K562 (cell line): ENCODE measurements at regions not wholly inside any gene's neighbourhood (a gene's known extent, or its start where the extent isn't known, plus 50 kb on each side); places are given as distances from the start of the nearest gene placed in this dataset.

Experiments
- ATAC-seq: fragments of 200-7000 bp; cut with Tn5 transposase; 3 replicates; pipeline ENCODE4 v1.9.1; 2020; ENCODE audit warnings: moderate library complexity
- BruUV-seq: library from RNA; stranded (reverse); fragments of 400-500 nt; replicated peaks from 2 replicates; lab custom pipeline; 2021; lab: Mats Ljungman, UMichigan
- CTCF ChIA-PET: fragments of 300-600 bp; formaldehyde crosslinking; extraction: SDS; loops from one replicate; lab custom pipeline; 2021; ENCODE audit warnings: low intra/inter-chr PET ratio; lab: Yijun Ruan, JAX
- POLR2A ChIA-PET: fragments of 300-600, 350-650 bp; sonication (Branson Sonifier 250); formaldehyde crosslinking; extraction: SDS; loops from one replicate; lab custom pipeline; 2021; ENCODE audit warnings: antibody characterized with exemption, inconsistent platforms; lab: Yijun Ruan, JAX
- DNase-seq, 4 experiments: peaks; one replicate each; pipeline versions ENCODE4 v3.0.0 to v3.0.0-alpha.2; 2011 to 2018; ENCODE audit warnings: low spot score in 3 of 4, mixed read lengths in 3 of 4; ENCODE audit errors: extremely low read depth in 1 of 4
- FAIRE-seq: peaks from 2 replicates; lab custom pipeline; 2011; peaks lifted over from hg19 to GRCh38; lab: Jason Lieb, UNC
- H2AFZ ChIP-seq: 2 replicates; pipeline ENCODE4 v1.6.0; 2011; ENCODE audit warnings: low read depth, low read length, control low read depth, inconsistent platforms
- H3K27ac ChIP-seq: fragments of 200-600 bp; 3 replicates; pipeline ENCODE4 v1.8.0; 2011; ENCODE audit warnings: low read depth, mild to moderate bottlenecking, control low read depth, inconsistent platforms, low read length, moderate library complexity, mixed read lengths; ENCODE audit errors: extremely low read depth
- H3K27me3 ChIP-seq, 2 experiments: fragments of 300-600 bp in 1 of 2; 2 replicates in 1 of 2; 3 replicates in 1 of 2; pipeline versions ENCODE4 v1.6.0 to v1.8.0; 2011; ENCODE audit warnings: inconsistent platforms in 2 of 2, low read length in 2 of 2, mild to moderate bottlenecking in 1 of 2, mixed read lengths in 1 of 2, moderate library complexity in 1 of 2; ENCODE audit not compliant: control insufficient read depth in 2 of 2, insufficient read depth in 2 of 2
- H3K36me3 ChIP-seq: fragments of 300-600 bp; 3 replicates; pipeline ENCODE4 v1.8.0; 2011; ENCODE audit warnings: mild to moderate bottlenecking, low read length, inconsistent platforms; ENCODE audit not compliant: control insufficient read depth, insufficient read depth
- H3K4me1 ChIP-seq, 2 experiments: fragments of 200-600 bp in 1 of 2; replicated peaks in 1 of 2; 2 replicates in 1 of 2; 3 replicates in 1 of 2; pipeline versions ENCODE4 v1.5.1 to v1.8.0; 2011; ENCODE audit warnings: inconsistent platforms in 2 of 2, low read length in 2 of 2, mild to moderate bottlenecking in 1 of 2, mixed read lengths in 1 of 2, moderate library complexity in 1 of 2; ENCODE audit not compliant: control insufficient read depth in 2 of 2, insufficient read depth in 2 of 2
- H3K4me2 ChIP-seq: 2 replicates; pipeline ENCODE4 v1.6.1; 2011; ENCODE audit warnings: low read length, control low read depth, inconsistent platforms, mixed read lengths; ENCODE audit not compliant: insufficient read depth
- H3K4me3 ChIP-seq: fragments of 200-600 bp; sonication (generic), shearing (Covaris generic); 2 replicates; pipeline ENCODE4 v1.5.1; 2016; ENCODE audit warnings: control low read depth, inconsistent platforms
- H3K79me2 ChIP-seq: fragments of 200-600 bp; 3 replicates; pipeline ENCODE4 v1.8.0; 2011; ENCODE audit warnings: low read length, inconsistent platforms; ENCODE audit not compliant: control insufficient read depth, insufficient read depth
- H3K9ac ChIP-seq, 2 experiments: 2 replicates each; pipeline versions ENCODE4 v1.6.0 to v1.6.1; 2011; ENCODE audit warnings: low read depth in 2 of 2, low read length in 2 of 2, control low read depth in 1 of 2, inconsistent platforms in 1 of 2, mild to moderate bottlenecking in 1 of 2, mixed read lengths in 1 of 2; ENCODE audit not compliant: insufficient read depth in 1 of 2
- H3K9me1 ChIP-seq: one replicate; pipeline ENCODE4 v1.6.0; 2011; ENCODE audit warnings: inconsistent platforms, mild to moderate bottlenecking, low read length, moderate library complexity; ENCODE audit not compliant: control insufficient read depth, insufficient read depth
- H3K9me3 ChIP-seq: replicated peaks from 2 replicates; pipeline ENCODE4 v1.5.1; 2011; ENCODE audit warnings: low read depth, low read length, inconsistent platforms; ENCODE audit not compliant: control insufficient read depth, insufficient read depth
- H4K20me1 ChIP-seq: replicated peaks from 2 replicates; pipeline ENCODE4 v1.6.1; 2011; ENCODE audit warnings: low read length, inconsistent platforms, mixed read lengths; ENCODE audit not compliant: control insufficient read depth, insufficient read depth
- ARHGAP35 ChIP-seq: fragments of 450-650 bp; IDR thresholded peaks from 2 replicates; pipeline ENCODE4 v1.6.1; 2018; ENCODE audit not compliant: partially characterized antibody
- E2F5 ChIP-seq: sonication (generic); formaldehyde crosslinking; IDR thresholded peaks from 2 replicates; pipeline ENCODE4 v1.8.0; 2022; ENCODE audit warnings: mild to moderate bottlenecking, missing genetic modification reagents
- EP300 ChIP-seq: IDR thresholded peaks from 2 replicates; pipeline ENCODE4 v1.6.1; 2012; ENCODE audit warnings: low read length, improper control_type of control experiment
- GTF2A2 ChIP-seq: IDR thresholded peaks from 2 replicates; pipeline ENCODE4 v1.6.1; 2016; ENCODE audit warnings: mild to moderate bottlenecking, missing genetic modification characterization, missing compliant biosample characterization
- HDAC6 ChIP-seq: IDR thresholded peaks from 2 replicates; pipeline ENCODE4 v1.6.1; 2012; ENCODE audit warnings: low read depth, mild to moderate bottlenecking, control low read depth, inconsistent platforms, low read length, moderate library complexity
- HEY1 ChIP-seq: fragments of 250-450 bp; sonication (Bioruptor Pico); IDR thresholded peaks from 2 replicates; pipeline ENCODE4 v1.5.0; 2020; ENCODE audit warnings: mild to moderate bottlenecking, moderate library complexity, borderline replicate concordance
- HMG20B ChIP-seq: fragments of 250-450 bp; sonication (Bioruptor Pico); IDR thresholded peaks from 2 replicates; pipeline ENCODE4 v1.5.0; 2021; ENCODE audit warnings: mild to moderate bottlenecking
- PCBP1 ChIP-seq: fragments of 200-400 bp; formaldehyde crosslinking; IDR thresholded peaks from 2 replicates; pipeline ENCODE4 v1.6.1; 2018; ENCODE audit warnings: mild to moderate bottlenecking, low read depth, low read length; ENCODE audit not compliant: poor library complexity, severe bottlenecking
- SIX5 ChIP-seq, 2 experiments: IDR thresholded peaks; 2 replicates each; pipeline ENCODE4 v1.6.1; 2011; ENCODE audit warnings: low read length in 2 of 2, borderline replicate concordance in 1 of 2, low read depth in 1 of 2, mild to moderate bottlenecking in 1 of 2, moderate library complexity in 1 of 2; ENCODE audit not compliant: insufficient read depth in 1 of 2
- SMAD4 ChIP-seq: fragments of 250-450 bp; sonication (Bioruptor Pico); conservative IDR thresholded peaks from 2 replicates; pipeline ENCODE4 v1.8.0; 2021; ENCODE audit warnings: inconsistent platforms, mild to moderate bottlenecking, moderate library complexity
- THAP12 ChIP-seq: fragments of 250-450 bp; sonication (Bioruptor Pico); IDR thresholded peaks from 2 replicates; pipeline ENCODE4 v1.9.0; 2021; ENCODE audit warnings: mild to moderate bottlenecking, inconsistent platforms
- TRIM25 ChIP-seq: fragments of 450-650 bp; IDR thresholded peaks from 2 replicates; pipeline ENCODE4 v1.7.0; 2016; ENCODE audit warnings: borderline replicate concordance
- ZFP91 ChIP-seq: sonication (generic); formaldehyde crosslinking; IDR thresholded peaks from 2 replicates; pipeline ENCODE4 v1.8.0; 2022; ENCODE audit warnings: mild to moderate bottlenecking, missing genetic modification reagents
- ZNF57 ChIP-seq: fragments of 450-650 bp; formaldehyde crosslinking; IDR thresholded peaks from 2 replicates; pipeline ENCODE4 v1.4.0; 2020; ENCODE audit warnings: mild to moderate bottlenecking, moderate library complexity
- WGBS: fragments of 100-300 bp; shearing (Covaris generic); methylation state at CpG from one replicate; pipeline ENCODE4 v1.1.6; 2016; ENCODE audit warnings: low coverage, mixed read lengths; ENCODE audit not compliant: insufficient coverage; ENCODE audit errors: missing lambda C conversion rate; 5-methylcytosine and 5-hydroxymethylcytosine counted together
- in situ Hi-C: fragments of 300-500 bp; cut with MboI; formaldehyde crosslinking; loops from 4 replicates; pipeline ENCODE4 v1.15.0; 2018; ENCODE audit warnings: inconsistent platforms, mixed read lengths
- intact Hi-C: fragments of 100-400 bp; cut with micrococcal nuclease; formaldehyde crosslinking; loops from 2 replicates; pipeline ENCODE4 v1.14.2; 2022

- Histone ChIP-seq H3K4me3 (no peak overlapping the region), H3K79me2 (no peaks in the 10 kb centered on the region), H3K27ac (no peak overlapping the region), H3K9me1 (no peaks in the 10 kb centered on the region), H3K9ac (no peak overlapping the region), H3K27me3 (no peaks in the 10 kb centered on the region), H4K20me1 (no peaks in the 10 kb centered on the region), H3K36me3 (no peaks in the 10 kb centered on the region), H2AFZ (no peak overlapping the region), H3K4me2 (no peak overlapping the region), H3K9me3 (no peaks in the 10 kb centered on the region), H3K4me1 (no peaks in the 10 kb centered on the region)
- in situ Hi-C loops, result no loop called here
- intact Hi-C loops, result no loop called here
- DNase-seq, result no peak
- BruUV-seq, result no TSS peak
- ChIA-PET CTCF (no interaction called here), POLR2A (no interaction called here)
- 0% methylated on average over 3 of the region's 3 CpGs for WGBS
- FAIRE-seq, result no peak
- ATAC-seq, result no peak
- TF ChIP-seq PCBP1 (no peak), ARHGAP35 (no peak), GTF2A2 (no peak), TRIM25 (no peak), HMG20B (CRISPR knock-in tag) (no peak), HDAC6 (no peak), HEY1 (no peak), SIX5 (IDR thresholded peaks at IDR 0.05; ENCODE audit: borderline replicate concordance in 1 of 2, insufficient read depth in 1 of 2, low read depth in 1 of 2, low read length in 2 of 2) (no peak), E2F5 (CRISPR knock-in tag) (no peak), ZFP91 (CRISPR knock-in tag) (no peak), ZNF57 (CRISPR knock-in tag) (no peak), EP300 (no peak), SMAD4 (no peak), THAP12 (no peak)
Observed at GRCh38 chr2:206869824-206870495, 69.4 kb upstream of the CPO start.
